Kidney glomerular epithelial cell (primary cell): ENCODE measurements at regions not wholly inside any gene's neighbourhood (a gene's known extent, or its start where the extent isn't known, plus 50 kb on each side); places are given as distances from the start of the nearest gene placed in this dataset.
"Not testable (repeated sequence)": the region's sequence is repeated elsewhere in the genome, so short reads cannot be mapped to it uniquely, and the experiment has no call there.

ENCODE experiments used
- DNase-seq: peaks from one replicate; lab custom pipeline; 2025; lab: John Stamatoyannopoulos, UW

DNA sequence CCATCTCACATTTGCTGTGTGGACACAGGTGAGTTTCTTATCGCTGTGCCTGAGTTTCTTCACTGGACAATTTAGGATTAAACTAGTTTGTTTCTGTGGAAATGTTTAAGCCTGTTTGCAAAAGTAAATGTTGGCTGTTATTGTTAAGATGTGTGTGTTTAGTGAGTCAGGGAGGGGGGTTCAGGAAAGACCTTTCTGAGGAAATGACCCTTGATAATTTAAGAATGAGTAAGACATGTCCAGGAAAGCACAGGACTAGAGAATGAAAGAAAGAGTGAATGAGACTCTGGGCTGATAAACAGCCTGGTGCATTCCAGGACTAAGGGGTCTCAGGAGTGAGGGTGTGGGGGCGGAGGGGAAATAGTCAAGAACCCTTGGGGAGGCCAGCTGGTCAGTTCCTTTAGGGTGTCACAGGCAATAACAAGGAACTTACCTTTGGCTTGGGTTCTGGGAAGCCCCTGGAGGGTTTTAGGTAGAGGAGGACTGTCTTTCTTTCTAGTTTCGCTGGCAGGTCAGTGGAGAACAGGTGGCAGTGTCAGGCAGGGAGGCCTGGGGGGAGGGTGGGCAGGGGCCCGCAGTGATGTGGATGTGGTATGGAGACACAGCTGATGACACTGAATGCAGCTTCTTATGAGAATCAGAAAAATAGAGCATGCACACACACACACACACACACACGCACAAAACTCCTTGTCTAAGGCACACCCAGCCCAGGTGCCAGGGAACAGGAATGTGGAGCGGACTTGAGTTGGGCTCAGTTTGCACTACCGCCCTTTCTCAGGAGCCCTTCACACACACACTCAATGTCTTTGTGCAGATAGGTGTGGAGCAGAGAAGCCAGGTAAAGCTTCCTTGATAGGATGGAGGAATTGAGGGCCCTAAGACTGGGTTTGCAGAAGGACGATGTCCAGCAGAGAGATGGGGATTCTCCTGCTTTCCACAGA lies 1005.5 kb downstream of the VRK1 start:
- no peak for DNase-seq

GRCh38 chr14:97804056-97804455 lies 1006.9 kb downstream of the VRK1 start:
- no peak for DNase-seq

DNA sequence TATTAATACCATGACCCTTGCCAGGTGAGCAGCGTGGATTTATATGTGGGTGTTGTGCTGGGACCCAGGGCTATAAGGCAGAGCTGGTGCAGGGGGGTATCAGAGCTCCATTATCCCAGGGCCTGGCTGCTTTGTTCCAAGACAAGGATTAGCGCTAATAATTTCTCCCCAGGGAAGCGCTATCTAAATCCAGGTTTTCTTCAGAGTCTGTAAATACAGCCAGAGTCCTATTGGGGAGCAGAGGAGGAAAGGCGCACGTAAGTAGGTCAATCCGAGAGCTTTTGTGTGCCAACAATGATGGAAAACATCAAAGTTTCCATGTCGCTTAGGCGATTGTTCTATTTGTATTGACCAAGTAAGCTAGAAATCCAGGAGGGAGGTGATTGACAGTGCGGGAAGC lies 1009.7 kb downstream of the VRK1 start:
- DNase-seq = no peak

DNA sequence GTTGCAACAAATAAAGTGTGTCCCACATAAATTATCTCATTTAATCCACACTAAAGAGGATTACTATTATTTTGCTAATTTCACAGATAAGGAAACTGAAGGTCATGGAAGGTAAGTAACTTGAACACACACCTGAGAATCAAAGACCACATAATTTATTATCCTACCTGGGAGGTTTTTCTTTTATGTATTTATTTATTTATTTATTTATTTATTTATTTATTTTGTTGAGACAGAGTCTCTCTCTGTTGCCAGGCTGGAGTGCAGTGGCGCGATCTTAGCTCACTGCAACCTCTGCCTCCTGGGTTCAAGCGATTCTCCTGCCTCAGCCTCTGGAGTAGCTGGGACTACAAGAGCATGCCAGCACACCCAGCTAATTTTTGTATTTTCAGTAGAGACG lies 1011.4 kb downstream of the VRK1 start:
- DNase-seq = not testable (repeated sequence)

- no peak for DNase-seq
These were observed 1016.4 kb downstream of the VRK1 start for GRCh38 chr14:97813556-97813955.

DNA sequence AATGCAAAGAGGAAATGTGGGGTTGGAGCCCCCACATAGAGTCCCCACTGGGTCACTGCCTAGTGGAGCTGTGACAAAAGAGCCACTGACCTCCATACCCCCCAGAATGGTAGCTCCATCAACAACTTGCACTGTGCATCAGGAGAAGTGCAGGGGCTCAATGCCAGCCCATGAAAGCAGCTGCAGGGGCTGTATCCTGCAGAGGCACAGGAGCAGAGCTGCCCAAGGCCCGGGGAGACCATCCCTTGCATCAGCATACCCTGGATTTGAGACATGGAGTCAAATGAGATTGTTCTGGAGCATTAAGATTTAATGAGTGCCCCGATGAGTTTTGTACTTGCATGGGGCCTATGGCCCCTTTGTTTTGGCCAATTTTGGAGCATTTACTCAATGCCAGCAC lies 1023.6 kb downstream of the VRK1 start:
- DNase-seq = no peak

GRCh38 chr14:97824218-97824617 lies 1027.0 kb downstream of the VRK1 start:
- DNase-seq = no peak

GRCh38 chr14:97827746-97828145 lies 1030.6 kb downstream of the VRK1 start:
- DNase-seq = no peak

DNA sequence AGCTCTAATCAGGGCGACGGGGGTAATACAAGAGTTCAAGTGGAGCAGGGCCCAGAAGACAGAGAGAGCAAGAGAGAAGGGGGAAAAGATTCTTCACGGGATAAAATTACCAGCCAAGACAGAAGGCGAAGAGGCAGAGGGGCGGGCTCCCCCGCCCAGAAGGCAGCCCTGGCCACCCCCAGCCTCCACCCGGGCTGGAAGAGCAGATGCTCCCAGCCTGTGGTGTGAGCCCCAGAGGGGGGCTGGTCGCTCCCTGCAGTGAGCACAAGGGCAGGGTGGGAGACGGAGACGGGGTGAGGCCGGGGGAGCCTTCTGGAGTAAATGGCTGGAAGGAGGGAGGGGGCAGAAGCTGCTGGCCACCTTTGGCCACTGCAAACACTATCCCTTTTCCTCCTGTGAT lies 1035.6 kb downstream of the VRK1 start:
- DNase-seq = no peak

DNA sequence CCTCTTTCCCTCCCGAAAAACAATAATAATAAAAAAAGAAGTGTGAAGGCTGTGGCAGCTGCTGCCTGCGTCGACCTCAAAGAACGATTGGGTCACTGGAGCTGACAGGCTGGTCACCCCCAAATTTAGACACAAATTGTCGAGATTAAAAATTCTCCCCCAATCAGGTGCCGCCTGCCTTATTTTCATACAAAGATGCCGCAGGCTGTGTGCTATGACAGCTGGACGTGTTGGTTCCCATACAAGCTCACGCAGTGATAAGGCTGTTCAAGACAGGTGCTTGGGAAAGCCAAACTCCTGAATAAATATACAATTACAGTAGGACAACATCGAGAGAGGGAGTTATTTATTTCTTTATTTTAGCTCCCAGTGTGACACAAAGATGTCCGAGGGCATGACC lies 1041.8 kb downstream of the VRK1 start:
- no peak for DNase-seq

GRCh38 chr14:97840159-97840558 lies 1043.0 kb downstream of the VRK1 start:
- no peak for DNase-seq

DNA sequence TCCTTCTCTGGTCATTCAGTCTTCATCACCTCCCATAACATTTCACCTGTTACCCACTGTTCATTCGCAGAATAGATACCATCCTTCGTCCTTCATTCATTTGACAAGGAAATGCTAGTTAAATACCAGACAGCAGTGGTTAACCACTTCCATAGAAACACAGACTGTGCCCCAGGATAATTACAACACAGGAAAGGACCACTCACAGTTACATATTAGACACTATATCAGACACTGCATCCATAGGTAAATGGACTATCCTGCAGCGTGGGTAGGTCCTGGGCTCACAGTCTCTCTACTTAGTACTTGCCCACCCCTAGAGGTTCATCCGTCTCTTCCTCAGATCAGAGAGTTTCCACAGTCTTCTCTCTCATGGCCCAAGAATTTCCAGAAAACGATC lies 1044.6 kb downstream of the VRK1 start:
- DNase-seq = no peak

- DNase-seq = no peak
These were observed 1045.9 kb downstream of the VRK1 start for GRCh38 chr14:97843066-97843465.

- no peak for DNase-seq
These were observed 1046.9 kb downstream of the VRK1 start for GRCh38 chr14:97844042-97844441.

DNA sequence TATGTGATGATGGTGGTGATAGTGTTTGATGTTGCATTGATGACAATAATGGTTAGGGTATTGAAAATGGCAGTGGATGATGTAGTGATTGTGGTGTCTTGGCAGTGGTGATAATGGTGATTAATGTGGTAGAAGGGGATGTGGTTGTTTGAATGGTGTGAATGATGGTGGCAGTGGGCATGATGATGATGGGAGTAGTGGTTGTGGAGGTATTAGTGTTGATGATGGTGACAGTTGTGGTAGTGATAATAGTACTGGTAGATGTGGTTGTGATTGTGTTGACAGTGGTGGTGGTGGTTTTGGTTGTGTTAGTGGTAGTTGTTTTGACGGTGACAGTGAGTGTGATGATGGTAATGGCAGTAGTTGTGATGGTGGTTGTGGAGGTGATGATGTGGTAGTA lies 1049.0 kb downstream of the VRK1 start:
- no peak for DNase-seq

- DNase-seq = no peak
These were observed 1051.3 kb downstream of the VRK1 start for GRCh38 chr14:97848317-97848980.

DNA sequence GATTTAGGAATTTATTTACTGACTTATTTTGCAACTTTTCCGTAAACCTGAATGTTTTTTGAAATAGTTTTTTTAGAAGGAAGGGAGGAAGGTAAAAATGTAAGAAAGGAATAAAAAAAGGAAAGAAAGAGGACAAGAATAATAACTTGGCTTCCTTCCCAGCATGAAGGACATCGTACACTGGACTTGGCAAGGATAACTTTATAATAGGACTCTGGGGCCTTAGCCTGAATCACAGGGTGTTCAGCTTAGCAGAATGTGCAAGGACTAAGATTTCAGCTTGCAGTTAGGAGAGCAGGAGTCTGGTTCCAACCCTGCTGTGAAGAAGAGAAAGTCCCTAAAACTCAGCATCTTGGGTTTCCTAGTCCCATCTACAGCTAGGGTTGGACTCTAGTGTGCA lies 1053.3 kb downstream of the VRK1 start:
- no peak for DNase-seq

DNA sequence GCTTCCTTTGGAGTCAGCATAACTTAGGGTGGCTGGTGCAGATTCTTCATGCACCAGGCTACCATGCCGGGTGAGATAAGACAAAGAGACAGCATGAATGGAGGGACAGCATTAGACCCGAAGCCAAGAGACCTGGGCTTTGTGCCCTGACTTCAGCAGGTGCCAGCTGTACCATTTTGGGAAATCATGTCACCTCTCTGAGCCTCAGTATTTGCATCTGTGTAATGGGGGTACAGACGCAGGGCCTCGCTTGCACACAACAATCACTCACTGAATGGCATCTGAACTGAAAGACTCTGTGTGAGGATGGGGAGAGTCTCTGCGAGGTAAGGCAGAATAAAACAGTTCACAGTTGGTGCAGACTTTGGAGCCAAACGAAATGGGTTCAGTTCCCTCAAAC lies 1053.7 kb downstream of the VRK1 start:
- no peak for DNase-seq

GRCh38 chr14:97851428-97851995 lies 1054.3 kb downstream of the VRK1 start:
- no peak for DNase-seq

GRCh38 chr14:97854918-97855317 lies 1057.7 kb downstream of the VRK1 start:
- DNase-seq = no peak

DNA sequence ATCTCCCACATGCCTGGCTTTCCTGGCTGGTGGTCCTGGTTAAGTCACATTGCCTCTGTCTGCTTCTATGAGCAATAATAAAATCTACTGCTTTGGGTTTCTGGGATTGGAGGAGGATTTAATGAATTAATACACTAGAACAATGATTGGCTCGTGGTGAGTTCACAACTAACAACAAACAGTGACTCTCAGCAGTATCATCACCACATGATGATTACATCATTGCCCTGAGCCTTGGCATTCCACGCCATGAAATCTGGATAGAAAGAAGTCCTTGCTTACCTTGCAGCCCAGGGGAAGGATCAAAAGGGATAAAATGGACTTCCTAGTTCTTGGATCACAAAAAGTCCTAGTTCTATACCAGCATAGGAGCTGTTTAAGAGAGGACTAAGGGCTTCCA lies 1069.0 kb downstream of the VRK1 start:
- DNase-seq = no peak

DNA sequence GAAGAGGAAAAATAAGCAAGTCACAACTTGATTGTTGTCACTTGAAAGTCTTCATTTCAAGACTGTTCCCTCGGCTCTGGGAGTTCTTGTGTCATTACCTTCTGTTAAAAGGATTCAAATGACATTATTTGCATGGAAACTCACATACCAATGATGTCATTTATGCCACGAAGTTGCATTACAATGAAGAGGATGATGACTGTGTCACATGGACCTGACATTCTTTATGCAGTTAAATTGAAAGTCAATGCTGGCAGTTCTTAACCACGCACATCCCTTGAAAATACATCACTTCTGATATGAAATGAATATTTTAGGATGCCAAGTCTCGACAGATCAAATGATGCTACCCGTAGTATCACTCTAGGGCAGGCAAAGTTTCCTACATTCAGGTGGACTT lies 1069.5 kb downstream of the VRK1 start:
- no peak for DNase-seq

DNA sequence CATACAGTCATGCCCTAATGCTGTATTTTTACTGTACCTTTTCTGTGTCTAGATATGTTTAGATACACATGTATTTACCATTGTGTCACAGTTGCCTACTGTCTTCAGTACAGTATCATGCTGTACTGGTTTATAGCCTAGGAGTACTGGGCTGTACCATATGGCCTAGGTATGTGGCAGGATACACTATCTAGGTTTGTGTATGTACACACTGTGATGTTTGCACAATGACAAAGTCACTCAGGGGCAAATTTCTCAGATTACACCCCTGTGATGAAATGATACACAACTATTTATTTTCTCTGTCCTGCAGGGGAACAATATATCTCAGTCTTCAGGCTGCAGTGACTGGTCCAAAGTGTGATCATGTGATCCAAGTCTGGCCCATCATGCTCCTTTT lies 1076.1 kb downstream of the VRK1 start:
- DNase-seq = no peak
